GM10266 (cell line): ENCODE measurements at regions not wholly inside any gene's neighbourhood (a gene's known extent, or its start where the extent isn't known, plus 50 kb on each side); places are given as distances from the start of the nearest gene placed in this dataset.

Source experiments
- DNase-seq: peaks from one replicate; pipeline ENCODE4 v3.0.0; 2012; ENCODE audit errors: extremely low spot score
- CTCF ChIP-seq: IDR thresholded peaks from 2 replicates; pipeline ENCODE4 v1.5.1; 2012; ENCODE audit warnings: mild to moderate bottlenecking, low read depth; ENCODE audit not compliant: control insufficient read depth, insufficient read depth; ENCODE audit errors: missing control alignments

- TF ChIP-seq CTCF, result no peak
- DNase-seq, result no peak
Measured at GRCh38 chr22:48350456-48350855, 1477.2 kb downstream of the BRD1 start.

- no peak for DNase-seq
- no peak for TF ChIP-seq CTCF
Measured at GRCh38 chr22:48348855-48349254, 1478.8 kb downstream of the BRD1 start.

- no peak for DNase-seq
- no peak for TF ChIP-seq CTCF
Measured at GRCh38 chr22:48347311-48347710, 1480.4 kb downstream of the BRD1 start.

- no peak for DNase-seq
- TF ChIP-seq CTCF, result no peak
Measured at GRCh38 chr22:48346911-48347310, 1480.8 kb downstream of the BRD1 start.

DNA sequence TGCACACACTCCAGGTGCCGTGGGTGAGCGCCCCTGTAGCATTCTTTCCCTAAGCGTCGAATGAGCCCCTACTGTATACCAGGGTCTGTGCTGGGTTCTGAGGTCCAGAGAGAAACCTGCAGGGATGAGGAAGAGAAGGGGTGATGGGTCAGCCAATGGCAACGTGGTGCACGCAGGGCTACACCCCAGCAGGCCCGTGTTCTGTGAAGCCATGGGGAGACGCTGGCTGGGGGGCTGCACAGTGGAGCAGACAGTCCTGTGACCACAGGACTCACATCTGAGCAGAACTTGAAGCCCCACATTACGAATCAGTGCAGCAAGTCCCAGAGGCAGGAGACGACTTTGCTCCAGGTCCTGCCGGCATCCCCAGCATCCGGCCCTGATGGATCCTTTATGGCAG is 1481.4 kb downstream of the BRD1 start:
- DNase-seq, result no peak
- TF ChIP-seq CTCF, result no peak

GRCh38 chr22:48345631-48346030 is 1482.0 kb downstream of the BRD1 start:
- DNase-seq, result no peak
- TF ChIP-seq CTCF, result no peak

- DNase-seq, result no peak
- no peak for TF ChIP-seq CTCF
Measured at GRCh38 chr22:48343461-48343860, 1484.2 kb downstream of the BRD1 start.
